Urothelium cell line (cell line): ENCODE measurements at regions not wholly inside any gene's neighbourhood (a gene's known extent, or its start where the extent isn't known, plus 50 kb on each side); places are given as distances from the start of the nearest gene placed in this dataset.
"Not testable (repeated sequence)": the region's sequence is repeated elsewhere in the genome, so short reads cannot be mapped to it uniquely, and the experiment has no call there.

ENCODE experiments used
- DNase-seq: peaks from one replicate; pipeline ENCODE4 v3.0.0; 2011; ENCODE audit warnings: low spot score, mixed read lengths
- FAIRE-seq: peaks from 2 replicates; lab custom pipeline; 2011; peaks lifted over from hg19 to GRCh38; lab: Jason Lieb, UNC

- not testable (repeated sequence) for FAIRE-seq, DNase-seq
These were observed 1652.9 kb upstream of the PCDH10 start for GRCh38 chr4:131496211-131496610.

- FAIRE-seq (no peak), DNase-seq (peak; percentile 24)
These were observed 1649.8 kb upstream of the PCDH10 start for GRCh38 chr4:131499141-131499873.

DNA sequence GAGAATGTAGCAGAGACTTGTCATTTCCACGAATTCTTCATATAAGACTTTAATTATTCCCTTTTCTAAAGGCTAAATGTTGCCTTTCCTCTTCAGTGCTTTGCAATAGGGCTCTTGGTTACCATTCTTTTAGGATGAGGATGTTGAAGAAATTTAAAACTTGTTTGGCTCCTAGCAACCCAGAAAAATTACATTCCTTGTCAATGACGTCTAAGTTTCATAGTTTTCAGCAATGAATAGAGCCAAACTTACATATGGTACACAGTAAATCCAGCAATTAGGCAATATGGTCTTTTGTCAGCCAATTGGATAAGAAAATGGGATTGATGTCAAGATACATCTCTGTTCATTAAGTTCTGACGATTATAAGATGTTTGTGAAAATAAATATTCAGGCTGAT, 1639.6 kb upstream of the PCDH10 start:
- no peak for FAIRE-seq
- no peak for DNase-seq

DNA sequence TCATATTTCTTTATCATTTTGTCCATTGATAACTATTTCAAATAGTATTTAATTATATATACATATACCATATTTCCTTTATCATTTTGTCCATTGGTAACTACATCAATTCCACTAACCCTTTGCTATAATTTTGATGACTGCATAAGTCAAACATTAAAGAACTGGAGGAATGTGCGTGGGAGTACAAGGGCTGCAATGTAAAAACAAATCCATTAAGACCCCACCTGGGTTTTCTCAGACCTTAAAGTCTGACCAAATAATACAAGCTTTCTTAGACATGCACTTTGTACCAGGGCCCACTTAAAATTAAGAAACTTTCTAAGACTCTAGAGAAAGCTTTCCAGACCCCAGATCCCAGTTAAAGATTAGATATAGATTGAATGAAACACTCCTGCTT, 1622.4 kb upstream of the PCDH10 start:
- FAIRE-seq (no peak), DNase-seq (no peak)

DNA sequence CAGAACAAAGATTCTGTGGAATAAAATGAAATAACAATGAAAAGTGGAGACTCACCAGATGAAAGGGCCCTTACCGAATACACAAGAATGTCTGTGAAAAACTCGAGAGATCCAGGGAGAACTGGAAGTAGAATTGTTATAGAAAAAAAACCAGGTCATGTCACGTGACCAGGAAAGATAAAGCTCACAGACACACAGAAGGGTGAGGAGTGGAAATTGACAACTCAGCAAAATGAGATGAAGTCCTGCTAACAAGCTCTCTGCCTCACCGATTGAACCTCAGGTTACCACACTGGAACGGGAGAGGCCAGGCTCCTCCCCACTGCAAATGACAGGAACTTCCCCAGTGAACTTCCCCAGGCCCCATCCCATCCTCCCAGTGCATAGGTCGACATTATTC, 1618.0 kb upstream of the PCDH10 start:
- DNase-seq, result no peak
- no peak for FAIRE-seq

- FAIRE-seq (no peak), DNase-seq (no peak)
These were observed 1614.0 kb upstream of the PCDH10 start for GRCh38 chr4:131534944-131535645.

- FAIRE-seq (no peak), DNase-seq (no peak)
These were observed 1608.8 kb upstream of the PCDH10 start for GRCh38 chr4:131540256-131540655.

GRCh38 chr4:131547506-131547981, 1601.5 kb upstream of the PCDH10 start:
- FAIRE-seq, result no peak
- no peak for DNase-seq

DNA sequence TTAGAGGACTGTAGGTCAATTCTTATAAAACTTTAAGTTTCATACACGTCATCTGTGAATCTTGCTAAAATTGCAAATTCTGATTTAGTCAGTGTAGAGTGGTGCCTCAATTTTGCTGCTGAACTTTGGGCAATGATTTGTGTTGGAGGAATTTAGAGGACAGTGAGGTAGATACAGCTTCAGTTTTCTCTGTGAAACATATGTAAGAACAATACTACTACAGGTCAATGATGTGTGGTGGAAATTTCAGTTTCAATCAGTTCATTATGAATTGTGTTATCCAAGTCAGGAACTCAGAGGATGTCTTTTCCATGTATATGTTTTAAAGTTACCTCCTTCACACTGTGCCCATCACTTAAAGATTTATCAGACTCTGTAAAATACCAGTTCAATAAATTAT, 1597.8 kb upstream of the PCDH10 start:
- no peak for DNase-seq
- no peak for FAIRE-seq

DNA sequence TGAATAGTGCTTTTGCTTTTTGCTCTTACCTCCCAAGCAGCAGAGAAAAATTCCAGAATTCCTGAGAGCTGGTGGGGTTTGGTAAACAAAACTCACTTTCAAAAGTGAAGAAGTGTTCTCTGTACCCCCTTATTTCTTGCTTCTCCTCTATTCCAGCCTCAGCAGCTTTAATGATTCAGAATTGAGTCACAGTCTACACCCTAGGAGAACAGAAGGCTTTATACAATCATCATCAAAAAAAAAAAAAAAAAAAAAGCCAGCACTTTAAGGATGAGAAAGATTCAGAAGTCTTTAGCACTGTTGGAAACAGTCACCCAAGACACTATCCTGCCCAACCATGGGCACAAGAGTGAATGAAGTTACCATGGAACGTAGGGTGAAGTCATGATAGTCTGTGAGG, 1583.1 kb upstream of the PCDH10 start:
- DNase-seq (no peak), FAIRE-seq (no peak)

GRCh38 chr4:131584587-131584986, 1564.5 kb upstream of the PCDH10 start:
- FAIRE-seq, result no peak

GRCh38 chr4:131595140-131595539, 1554.0 kb upstream of the PCDH10 start:
- FAIRE-seq (no peak), DNase-seq (no peak)

More at GRCh38 chr4:131584587-131584986, 1564.5 kb upstream of the PCDH10 start:
- peak; percentile 1 for DNase-seq

DNA sequence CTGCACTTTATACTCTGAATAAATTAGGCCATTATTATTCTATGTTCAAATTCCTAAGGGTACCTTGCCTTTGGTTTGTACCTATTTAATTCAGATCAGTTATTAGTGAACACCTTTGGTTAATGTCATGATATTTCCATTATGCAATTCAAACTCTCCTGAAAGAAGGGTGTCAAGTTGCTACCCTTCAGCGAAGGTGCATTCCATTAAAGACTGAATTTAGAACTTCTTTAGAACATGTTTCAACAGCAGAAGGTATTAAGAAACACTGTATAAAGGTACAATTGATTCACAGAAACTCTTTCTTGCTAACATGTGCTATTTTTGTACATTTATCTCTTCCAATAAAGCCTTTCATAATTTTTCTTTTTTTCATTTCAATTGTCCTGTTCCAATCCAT, 1545.4 kb upstream of the PCDH10 start:
- DNase-seq (no peak), FAIRE-seq (no peak)

DNA sequence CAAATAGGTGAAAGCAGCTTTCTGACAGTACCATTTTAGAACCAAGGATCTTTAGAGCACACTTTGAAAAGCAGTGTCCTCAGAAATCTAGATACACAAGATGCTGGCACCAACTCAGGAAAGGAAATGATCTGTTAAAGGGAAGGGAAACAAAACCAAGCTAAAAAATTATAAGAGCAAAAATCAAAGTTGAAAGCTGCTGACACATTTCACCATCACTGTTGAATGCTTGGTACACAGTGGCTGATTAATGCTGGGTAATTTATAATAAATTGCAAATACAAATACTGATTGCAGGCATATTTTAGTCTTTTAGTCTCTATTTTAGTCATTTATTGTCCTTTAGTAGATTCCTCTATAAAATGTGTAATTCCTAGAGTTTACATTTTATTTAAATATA, 1540.1 kb upstream of the PCDH10 start:
- no peak for DNase-seq
- no peak for FAIRE-seq

DNA sequence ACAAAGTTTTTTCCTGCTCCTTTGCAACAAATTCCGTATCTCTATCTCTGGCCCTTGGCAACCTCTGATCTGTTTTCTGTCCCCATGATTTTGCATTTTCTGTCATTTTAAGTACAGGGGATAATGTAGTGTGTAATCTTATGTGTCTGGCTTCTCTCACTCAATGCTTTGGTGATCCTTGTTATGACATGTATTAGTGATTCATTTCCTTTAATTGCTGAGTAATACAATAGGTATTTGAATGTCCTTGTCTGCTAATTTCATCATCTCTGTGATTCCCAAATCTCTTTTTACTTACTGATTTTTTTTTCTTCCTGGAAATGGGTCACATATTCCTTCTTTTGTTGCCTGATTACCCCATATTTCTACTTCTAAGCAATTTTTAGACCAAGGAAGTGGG, 1538.6 kb upstream of the PCDH10 start:
- peak; percentile 5 for DNase-seq
- not testable (repeated sequence) for FAIRE-seq

DNA sequence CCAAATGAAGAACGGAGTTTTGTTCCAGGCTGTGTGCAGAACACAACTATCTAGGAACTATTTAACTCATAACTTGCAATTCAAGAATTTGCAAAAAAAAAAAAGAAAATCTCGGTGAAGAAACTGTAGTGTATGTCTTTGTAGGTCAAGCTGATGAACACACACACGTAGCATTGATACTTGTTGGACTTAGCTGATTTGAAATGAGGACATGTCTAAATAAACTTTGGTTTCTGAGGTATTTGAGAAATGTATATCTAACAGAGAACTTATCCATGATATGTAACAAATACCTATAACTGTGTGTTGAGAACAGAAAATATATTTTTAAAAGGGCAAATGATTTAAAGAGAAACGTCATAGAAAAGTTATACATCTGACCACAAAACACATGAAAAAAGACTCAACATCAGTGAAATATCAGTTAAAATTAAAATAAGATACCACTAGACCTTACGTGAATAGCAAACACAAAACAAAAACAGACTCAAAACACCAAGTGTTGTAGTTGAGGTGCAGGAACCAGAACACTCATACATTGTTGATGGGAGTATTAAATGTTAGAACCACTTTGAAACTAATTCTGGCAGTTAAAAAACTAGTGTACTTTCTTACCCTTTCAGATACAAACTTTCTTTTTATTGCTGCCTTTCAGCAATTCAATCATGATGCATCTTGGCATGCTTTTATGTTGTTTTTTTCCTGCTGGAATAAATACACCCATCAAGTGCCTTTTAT, 1535.8 kb upstream of the PCDH10 start:
- no peak for FAIRE-seq
- no peak for DNase-seq

GRCh38 chr4:131613824-131614216, 1535.3 kb upstream of the PCDH10 start:
- FAIRE-seq (no peak), DNase-seq (no peak)

- FAIRE-seq (no peak), DNase-seq (no peak)
These were observed 1516.2 kb upstream of the PCDH10 start for GRCh38 chr4:131632877-131633276.

GRCh38 chr4:131635191-131635590, 1513.9 kb upstream of the PCDH10 start:
- DNase-seq, result no peak
- no peak for FAIRE-seq

DNA sequence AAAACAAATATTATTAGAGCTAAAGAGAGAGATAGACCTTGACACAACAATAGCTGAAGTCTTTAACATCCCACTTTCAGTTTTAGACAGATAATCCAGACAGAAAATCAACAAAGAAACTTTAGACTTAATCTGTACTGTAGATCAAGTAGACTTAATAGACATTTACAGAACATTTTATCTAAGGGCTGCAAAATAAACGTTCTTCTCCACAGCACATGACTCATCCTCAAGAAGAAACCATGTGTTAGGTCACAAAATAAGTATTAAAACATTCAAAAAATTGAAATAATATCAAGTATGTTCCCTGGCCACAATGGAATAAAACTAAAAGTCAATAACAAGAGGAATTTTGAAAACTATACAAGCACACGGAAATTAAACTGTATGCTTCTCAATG, 1510.3 kb upstream of the PCDH10 start:
- FAIRE-seq (no peak), DNase-seq (no peak)

GRCh38 chr4:131644619-131645018, 1504.5 kb upstream of the PCDH10 start:
- peak; percentile 2 for DNase-seq
- FAIRE-seq, result no peak

- FAIRE-seq (no peak), DNase-seq (no peak)
These were observed 1499.9 kb upstream of the PCDH10 start for GRCh38 chr4:131649227-131649626.
